Dermis microvascular lymphatic vessel endothelial cell (primary cell): ENCODE measurements at regions not wholly inside any gene's neighbourhood (a gene's known extent, or its start where the extent isn't known, plus 50 kb on each side); places are given as distances from the start of the nearest gene placed in this dataset.
"Not testable (repeated sequence)": the region's sequence is repeated elsewhere in the genome, so short reads cannot be mapped to it uniquely, and the experiment has no call there.

Experiments used
- DNase-seq, 2 donors: peaks; one replicate each; pipeline versions ENCODE4 v3.0.0 to v3.0.0-alpha.2; 2010; ENCODE audit warnings: low read depth in 2 of 2

GRCh38 chr21:39083377-39084008, 99.8 kb downstream of the PSMG1 start:
- no peak for DNase-seq

- no peak for DNase-seq
Observed at GRCh38 chr21:39082656-39083376, 100.4 kb downstream of the PSMG1 start.

GRCh38 chr21:39080366-39080765, 102.9 kb downstream of the PSMG1 start:
- DNase-seq: no peak

- DNase-seq: no peak
Observed at GRCh38 chr21:39079617-39080016, 103.6 kb downstream of the PSMG1 start.

GRCh38 chr21:39078322-39079065, 104.8 kb downstream of the PSMG1 start:
- DNase-seq: no peak

GRCh38 chr21:39077876-39078275, 105.4 kb downstream of the PSMG1 start:
- DNase-seq: no peak

- DNase-seq: no peak
Observed at GRCh38 chr21:39074508-39074907, 108.7 kb downstream of the PSMG1 start.

- DNase-seq: no peak
Observed at GRCh38 chr21:39073717-39074116, 109.5 kb downstream of the PSMG1 start.

GRCh38 chr21:39073063-39073462, 110.2 kb downstream of the PSMG1 start:
- no peak for DNase-seq

- DNase-seq: no peak
Observed at GRCh38 chr21:39072468-39072867, 110.8 kb downstream of the PSMG1 start.

GRCh38 chr21:39071623-39072214, 111.5 kb downstream of the PSMG1 start:
- DNase-seq: no peak

GRCh38 chr21:39069856-39070255, 113.4 kb downstream of the PSMG1 start:
- DNase-seq: not testable (repeated sequence)

GRCh38 chr21:39066829-39067780, 116.1 kb downstream of the PSMG1 start:
- peak in 1 of 2 donors; percentile 35 for DNase-seq

- DNase-seq: no peak
Observed at GRCh38 chr21:39065917-39066316, 117.3 kb downstream of the PSMG1 start.

- no peak for DNase-seq
Observed at GRCh38 chr21:39064325-39065012, 118.8 kb downstream of the PSMG1 start.

GRCh38 chr21:39063517-39063916, 119.7 kb downstream of the PSMG1 start:
- no peak for DNase-seq

- no peak for DNase-seq
Observed at GRCh38 chr21:39062196-39062595, 121.1 kb downstream of the PSMG1 start.

- DNase-seq: no peak
Observed at GRCh38 chr21:39061766-39062165, 121.5 kb downstream of the PSMG1 start.

- DNase-seq: no peak
Observed at GRCh38 chr21:39060485-39061083, 122.7 kb downstream of the PSMG1 start.

GRCh38 chr21:39057121-39057520, 126.1 kb downstream of the PSMG1 start:
- DNase-seq: no peak
